Spinal cord (tissue), 9 donors: ENCODE measurements at regions not wholly inside any gene's neighbourhood (a gene's known extent, or its start where the extent isn't known, plus 50 kb on each side); places are given as distances from the start of the nearest gene placed in this dataset.
"Not testable (repeated sequence)": the region's sequence is repeated elsewhere in the genome, so short reads cannot be mapped to it uniquely, and the experiment has no call there.

Source experiments
- DNase-seq, 6 donors: peaks; one replicate each; pipeline versions ENCODE4 v3.0.0 to v3.0.0-alpha.2; 2013 to 2015; ENCODE audit warnings: low spot score in 6 of 6, low read depth in 4 of 6
- H3K27ac ChIP-seq: one replicate; pipeline ENCODE4 v1.5.1; 2013; ENCODE audit warnings: low read depth, low read length, control low read depth
- H3K27me3 ChIP-seq: one replicate; pipeline ENCODE4 v1.6.1; 2013; ENCODE audit warnings: low read length; ENCODE audit not compliant: control insufficient read depth, insufficient read depth
- H3K36me3 ChIP-seq: one replicate; pipeline ENCODE4 v1.6.1; 2013; ENCODE audit warnings: low read length; ENCODE audit not compliant: control insufficient read depth, insufficient read depth
- H3K4me1 ChIP-seq: one replicate; pipeline ENCODE4 v1.6.1; 2013; ENCODE audit warnings: low read length; ENCODE audit not compliant: control insufficient read depth, insufficient read depth
- H3K4me3 ChIP-seq: one replicate; pipeline ENCODE4 v1.5.1; 2013; ENCODE audit warnings: low read depth, low read length, control low read depth
- H3K9me3 ChIP-seq: one replicate; pipeline ENCODE4 v1.6.1; 2013; ENCODE audit warnings: low read length; ENCODE audit not compliant: control insufficient read depth, insufficient read depth
- WGBS: methylation state at CpG from one replicate; pipeline ENCODE4 v1.1.5; 2013; ENCODE audit warnings: missing lambda C conversion rate; ENCODE audit not compliant: insufficient coverage; 5-methylcytosine and 5-hydroxymethylcytosine counted together
- donor health status: healthy.

DNA sequence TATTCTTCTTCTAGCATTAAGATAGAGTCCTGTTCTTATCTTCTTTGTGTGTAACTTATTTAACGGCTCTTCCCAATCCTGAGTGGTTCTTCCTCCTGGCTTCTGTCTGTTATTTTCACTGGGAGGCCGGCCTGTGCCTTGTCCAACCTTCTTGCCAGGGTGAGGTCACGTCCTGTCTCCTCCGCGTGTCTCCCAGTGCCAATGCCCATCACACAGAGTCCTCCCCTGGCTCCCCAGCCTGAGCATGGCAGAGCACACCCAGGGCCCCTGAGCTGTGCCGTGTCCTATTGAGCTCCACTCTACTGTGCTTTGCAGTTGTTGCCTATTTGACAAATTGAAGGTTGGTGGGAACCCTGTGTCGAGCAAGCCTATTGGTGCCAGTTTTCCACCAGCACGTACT lies 487.3 kb downstream of the BRD1 start:
- WGBS: 96% methylated on average over 6 of the region's 8 CpGs
- Histone ChIP-seq H3K4me1 (peaks cover 21% of the 10 kb centered on the region), H3K27ac (no peak overlapping the region), H3K36me3 (no peaks in the 10 kb centered on the region), H3K9me3 (peaks cover 13% of the 10 kb centered on the region), H3K27me3 (no peaks in the 10 kb centered on the region), H3K4me3 (no peak overlapping the region)
- no peak for DNase-seq

DNA sequence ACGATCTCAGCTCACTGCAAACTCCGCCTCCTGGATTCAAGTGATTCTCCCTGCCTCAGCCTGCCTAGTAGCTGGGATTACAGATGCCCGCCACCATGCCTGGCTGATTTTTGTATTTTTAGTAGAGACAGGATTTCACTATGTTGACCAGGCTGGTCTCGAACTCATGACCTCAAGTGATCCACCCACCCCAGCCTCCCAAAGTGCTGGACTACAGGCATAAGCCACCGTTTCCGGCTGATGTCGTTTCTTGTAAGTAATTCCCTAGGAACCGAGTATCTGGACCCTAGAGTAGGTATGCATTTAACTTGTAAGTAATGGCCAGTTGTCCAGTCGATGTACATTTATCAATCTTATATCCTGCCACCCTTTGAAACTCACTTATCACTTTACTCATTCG lies 491.2 kb downstream of the BRD1 start:
- peaks cover 24% of the 10 kb centered on the region for H3K4me1 ChIP-seq
- H3K36me3 ChIP-seq, H3K27ac ChIP-seq, H3K9me3 ChIP-seq, DNase-seq, H3K27me3 ChIP-seq, H3K4me3 ChIP-seq: not testable (repeated sequence)
- WGBS: 62% methylated on average over 2 of the region's 10 CpGs

DNA sequence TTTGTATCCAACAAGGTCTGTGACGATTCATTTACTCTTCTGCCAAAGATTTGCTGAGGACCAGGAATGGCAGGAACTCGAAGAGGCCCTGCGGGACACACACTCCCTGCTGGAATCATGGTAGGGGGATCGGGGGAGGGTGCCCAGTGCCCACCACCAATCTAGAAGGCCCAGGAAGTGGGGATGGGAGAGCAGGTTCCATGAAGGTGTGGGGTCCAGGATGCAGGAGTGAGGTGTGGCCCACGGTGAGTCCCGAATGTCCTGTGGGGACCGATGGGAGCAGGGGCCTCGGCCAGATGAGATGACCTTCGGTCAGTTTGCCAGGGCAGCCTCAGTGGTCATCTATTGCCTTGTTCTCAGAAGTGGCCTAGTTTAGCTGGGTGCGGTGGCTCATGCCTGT lies 492.7 kb downstream of the BRD1 start:
- Histone ChIP-seq H3K9me3 (no peaks in the 10 kb centered on the region), H3K4me3 (no peak overlapping the region), H3K27ac (no peak overlapping the region), H3K27me3 (no peaks in the 10 kb centered on the region), H3K4me1 (peaks cover 24% of the 10 kb centered on the region), H3K36me3 (no peaks in the 10 kb centered on the region)
- no peak for DNase-seq
- WGBS: 87% methylated on average over 9 of the region's 10 CpGs

- DNase-seq: peak in 2 of 6 donors; percentile 29 to 87
- Histone ChIP-seq H3K36me3 (no peaks in the 10 kb centered on the region), H3K9me3 (no peaks in the 10 kb centered on the region), H3K4me1 (peaks cover 24% of the 10 kb centered on the region), H3K27me3 (no peaks in the 10 kb centered on the region), H3K4me3 (no peak overlapping the region), H3K27ac (no peak overlapping the region)
- WGBS: 8% methylated on average over 4 of the region's 5 CpGs
Measured at GRCh38 chr22:49334449-49334789, 493.3 kb downstream of the BRD1 start.

- DNase-seq: no peak
- Histone ChIP-seq H3K27me3 (no peaks in the 10 kb centered on the region), H3K4me3 (no peak overlapping the region), H3K4me1 (peaks cover 26% of the 10 kb centered on the region), H3K27ac (no peak overlapping the region), H3K9me3 (no peaks in the 10 kb centered on the region), H3K36me3 (no peaks in the 10 kb centered on the region)
- 88% methylated on average over 20 of the region's 21 CpGs for WGBS
Measured at GRCh38 chr22:49333206-49333605, 494.5 kb downstream of the BRD1 start.

DNA sequence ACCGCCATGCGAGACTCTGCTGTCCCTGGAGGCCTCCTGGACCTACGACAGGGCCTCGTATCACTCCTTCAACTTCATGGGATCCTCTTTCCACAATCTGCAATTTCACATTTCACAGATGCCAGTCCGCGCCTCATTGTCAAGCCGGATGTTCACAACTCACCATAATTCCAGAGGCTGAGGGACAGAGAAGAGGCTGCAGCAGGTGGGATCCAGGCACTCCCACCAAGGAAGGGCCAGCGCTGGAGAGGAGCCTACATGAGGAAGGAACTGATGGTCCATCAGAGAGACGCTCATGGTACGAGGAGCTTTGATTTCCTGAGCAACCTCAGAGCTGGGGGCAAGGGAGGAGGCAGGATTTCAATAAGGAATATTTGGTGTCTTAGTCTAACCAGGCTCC lies 495.0 kb downstream of the BRD1 start:
- no peak for DNase-seq
- Histone ChIP-seq H3K36me3 (no peaks in the 10 kb centered on the region), H3K27ac (no peak overlapping the region), H3K27me3 (no peaks in the 10 kb centered on the region), H3K4me1 (peaks cover 28% of the 10 kb centered on the region), H3K9me3 (no peaks in the 10 kb centered on the region), H3K4me3 (no peak overlapping the region)
- 97% methylated on average over 4 of the region's 10 CpGs for WGBS

DNA sequence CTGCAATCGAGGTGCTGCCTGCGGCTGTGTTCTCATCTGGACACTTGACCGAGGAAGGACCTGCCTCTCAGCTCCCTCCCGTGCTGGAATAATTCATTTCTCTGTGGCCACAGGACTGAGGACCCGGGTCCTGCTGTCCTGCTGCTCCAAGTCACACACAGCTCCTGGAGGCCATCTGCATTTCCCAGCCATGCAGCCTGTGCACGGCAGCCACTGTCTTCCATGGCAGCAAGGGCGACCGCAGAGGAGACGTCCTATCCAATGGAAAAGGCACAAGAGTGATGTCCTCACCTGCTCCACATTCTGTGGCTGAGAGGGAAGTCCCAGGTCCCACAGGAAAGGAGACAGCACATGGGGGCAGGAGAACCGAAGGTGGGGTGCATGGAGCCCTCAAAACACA lies 495.8 kb downstream of the BRD1 start:
- H3K36me3 ChIP-seq: no peaks in the 10 kb centered on the region
- 86% methylated on average over 10 of the region's 10 CpGs for WGBS
- peaks cover 6% of the 10 kb centered on the region for H3K9me3 ChIP-seq
- no peak for DNase-seq
- H3K4me1 ChIP-seq: peaks cover 28% of the 10 kb centered on the region
- H3K27ac ChIP-seq: no peak overlapping the region
- no peak overlapping the region for H3K4me3 ChIP-seq
- no peaks in the 10 kb centered on the region for H3K27me3 ChIP-seq

DNA sequence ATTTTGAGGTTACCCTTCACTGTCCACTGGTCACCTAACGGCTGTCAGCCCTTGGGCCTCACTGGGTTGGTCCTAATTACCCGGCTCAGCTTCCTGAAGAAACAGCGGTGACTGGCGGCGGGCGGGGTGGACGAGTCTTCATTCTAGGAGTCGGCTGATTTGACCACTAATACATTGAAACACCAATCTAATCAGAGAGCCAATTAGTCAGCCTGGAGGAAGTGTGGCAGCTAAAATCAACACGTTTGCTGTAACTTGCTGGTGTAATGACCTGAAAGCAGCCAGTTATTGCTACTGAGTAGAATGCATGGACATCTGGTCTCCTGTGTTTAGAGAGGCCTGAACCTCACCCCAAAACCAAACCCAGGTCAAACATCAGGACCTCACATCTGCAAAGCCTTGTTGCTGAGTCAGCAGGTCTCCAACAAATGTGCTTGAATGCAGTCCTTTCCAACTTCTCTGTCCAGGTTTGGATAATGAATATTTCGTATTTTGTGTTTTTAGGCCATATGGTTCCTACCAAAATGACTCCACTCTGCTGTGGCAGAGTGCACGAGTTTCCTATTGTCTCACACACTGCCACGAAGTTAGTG lies 496.4 kb downstream of the BRD1 start:
- Histone ChIP-seq H3K9me3 (peaks cover 6% of the 10 kb centered on the region), H3K27ac (no peak overlapping the region), H3K36me3 (no peaks in the 10 kb centered on the region), H3K4me1 (peaks cover 28% of the 10 kb centered on the region), H3K4me3 (no peak overlapping the region), H3K27me3 (no peaks in the 10 kb centered on the region)
- no peak for DNase-seq
- WGBS: 83% methylated on average over 7 of the region's 12 CpGs

- no peaks in the 10 kb centered on the region for H3K27me3 ChIP-seq
- H3K27ac ChIP-seq: no peak overlapping the region
- H3K4me3 ChIP-seq: no peak overlapping the region
- no peak for DNase-seq
- peaks cover 6% of the 10 kb centered on the region for H3K9me3 ChIP-seq
- WGBS: 86% methylated on average over 21 of the region's 21 CpGs
- peaks cover 28% of the 10 kb centered on the region for H3K4me1 ChIP-seq
- H3K36me3 ChIP-seq: no peaks in the 10 kb centered on the region
Measured at GRCh38 chr22:49330421-49331222, 497.1 kb downstream of the BRD1 start.

GRCh38 chr22:49329636-49330035 lies 498.0 kb downstream of the BRD1 start:
- Histone ChIP-seq H3K9me3 (peaks cover 6% of the 10 kb centered on the region), H3K27me3 (no peaks in the 10 kb centered on the region), H3K36me3 (no peaks in the 10 kb centered on the region), H3K27ac (no peak overlapping the region), H3K4me1 (peaks cover 23% of the 10 kb centered on the region), H3K4me3 (no peak overlapping the region)
- WGBS: 73% methylated on average over 5 of the region's 5 CpGs
- no peak for DNase-seq
